ENCODE measurements at regions not wholly inside any gene's neighbourhood (a gene's known extent, or its start where the extent isn't known, plus 50 kb on each side); places are given as distances from the start of the nearest gene placed in this dataset.

GRCh38 chr9:110006657-110007056 lies 201.3 kb downstream of the C9orf152 start:
- no peaks in the 10 kb centered on the region for H3K79me2 ChIP-seq (ENCODE audit: insufficient read depth, low read length)
- H3K9me2 ChIP-seq (ENCODE audit: low read depth, low read length), result no peaks in the 10 kb centered on the region
- no peaks in the 10 kb centered on the region for H3K36me3 ChIP-seq (ENCODE audit: insufficient read depth, low read length)
- H3K4me1 ChIP-seq (ENCODE audit: insufficient read depth, low read length, severe bottlenecking), result peaks cover 26% of the 10 kb centered on the region
- peak overlapping the region; percentile 58 for H3K4me3 ChIP-seq (ENCODE audit: low read depth, low read length, poor library complexity, severe bottlenecking)
- no peaks in the 10 kb centered on the region for H4K20me1 ChIP-seq (ENCODE audit: insufficient read depth, low read length)
- no peak overlapping the region for H3K9ac ChIP-seq (ENCODE audit: low read length)
- no peaks in the 10 kb centered on the region for H3F3A ChIP-seq (ENCODE audit: insufficient read depth, low read length)
- H3K27me3 ChIP-seq (ENCODE audit: insufficient read depth, low read length), result no peaks in the 10 kb centered on the region
- TF ChIP-seq EZH2 (IDR thresholded peaks at IDR 0.05; ENCODE audit: borderline replicate concordance, low read length) (no peak), CTCF (IDR thresholded peaks at IDR 0.05; ENCODE audit: low read length) (no peak)
- H3K4me2 ChIP-seq (ENCODE audit: low read length), result peak overlapping the region; percentile 75
- no peak overlapping the region for H2AFZ ChIP-seq (ENCODE audit: low read length)
- peak overlapping the region; percentile 63 for H3K27ac ChIP-seq (ENCODE audit: low read depth, low read length, poor library complexity, severe bottlenecking)
- no peaks in the 10 kb centered on the region for H3K9me3 ChIP-seq (ENCODE audit: low read length)

GRCh38 chr9:110007477-110008270 lies 200.3 kb downstream of the C9orf152 start:
- 0 out of 2 replicates have a peak overlapping the region, but pooled peaks have one; percentile 5 for H3K4me2 ChIP-seq (ENCODE audit: low read length)
- H3K27ac ChIP-seq (ENCODE audit: low read depth, low read length, poor library complexity, severe bottlenecking), result peak overlapping the region; percentile 43
- TF ChIP-seq EZH2 (IDR thresholded peaks at IDR 0.05; ENCODE audit: borderline replicate concordance, low read length) (no peak), CTCF (IDR thresholded peaks at IDR 0.05; ENCODE audit: low read length) (no peak)
- H2AFZ ChIP-seq (ENCODE audit: low read length), result no peak overlapping the region
- H3K9ac ChIP-seq (ENCODE audit: low read length), result no peak overlapping the region
- no peak overlapping the region for H3K4me3 ChIP-seq (ENCODE audit: low read depth, low read length, poor library complexity, severe bottlenecking)
- H3K9me2 ChIP-seq (ENCODE audit: low read depth, low read length), result no peaks in the 10 kb centered on the region
- H3F3A ChIP-seq (ENCODE audit: insufficient read depth, low read length), result no peaks in the 10 kb centered on the region
- no peaks in the 10 kb centered on the region for H3K36me3 ChIP-seq (ENCODE audit: insufficient read depth, low read length)
- no peaks in the 10 kb centered on the region for H3K27me3 ChIP-seq (ENCODE audit: insufficient read depth, low read length)
- H3K9me3 ChIP-seq (ENCODE audit: low read length), result no peaks in the 10 kb centered on the region
- H4K20me1 ChIP-seq (ENCODE audit: insufficient read depth, low read length), result no peaks in the 10 kb centered on the region
- no peaks in the 10 kb centered on the region for H3K79me2 ChIP-seq (ENCODE audit: insufficient read depth, low read length)
- peaks cover 26% of the 10 kb centered on the region for H3K4me1 ChIP-seq (ENCODE audit: insufficient read depth, low read length, severe bottlenecking)

GRCh38 chr9:110008663-110009062 lies 199.3 kb downstream of the C9orf152 start:
- no peak overlapping the region for H3K4me3 ChIP-seq (ENCODE audit: low read depth, low read length, poor library complexity, severe bottlenecking)
- H3K4me2 ChIP-seq (ENCODE audit: low read length), result no peak overlapping the region
- H2AFZ ChIP-seq (ENCODE audit: low read length), result no peak overlapping the region
- TF ChIP-seq CTCF (IDR thresholded peaks at IDR 0.05; ENCODE audit: low read length), result no peak
- TF ChIP-seq EZH2 (IDR thresholded peaks at IDR 0.05; ENCODE audit: borderline replicate concordance, low read length), result no peak
- H3K9ac ChIP-seq (ENCODE audit: low read length), result no peak overlapping the region
- H3K4me1 ChIP-seq (ENCODE audit: insufficient read depth, low read length, severe bottlenecking), result peaks cover 26% of the 10 kb centered on the region
- H3K9me3 ChIP-seq (ENCODE audit: low read length), result no peaks in the 10 kb centered on the region
- H4K20me1 ChIP-seq (ENCODE audit: insufficient read depth, low read length), result no peaks in the 10 kb centered on the region
- no peak overlapping the region for H3K27ac ChIP-seq (ENCODE audit: low read depth, low read length, poor library complexity, severe bottlenecking)
- no peaks in the 10 kb centered on the region for H3K36me3 ChIP-seq (ENCODE audit: insufficient read depth, low read length)
- H3K27me3 ChIP-seq (ENCODE audit: insufficient read depth, low read length), result no peaks in the 10 kb centered on the region
- no peaks in the 10 kb centered on the region for H3K79me2 ChIP-seq (ENCODE audit: insufficient read depth, low read length)
- H3K9me2 ChIP-seq (ENCODE audit: low read depth, low read length), result no peaks in the 10 kb centered on the region
- no peaks in the 10 kb centered on the region for H3F3A ChIP-seq (ENCODE audit: insufficient read depth, low read length)
